Testis (tissue), 2 donors: ENCODE measurements at regions not wholly inside any gene's neighbourhood (a gene's known extent, or its start where the extent isn't known, plus 50 kb on each side); places are given as distances from the start of the nearest gene placed in this dataset.

Experiments used
- CTCF ChIP-seq, 3 experiments: fragments of 450-650 bp in 2 of 3; fragments of 200-600 bp in 1 of 3; sonication (generic) in 1 of 3; IDR thresholded peaks; one replicate each; pipeline ENCODE4 v1.5.1; 2016 to 2019; ENCODE audit warnings: antibody characterized with exemption in 3 of 3, mild to moderate bottlenecking in 2 of 3, moderate library complexity in 1 of 3
- POLR2A ChIP-seq: fragments of 450-650 bp; IDR thresholded peaks from one replicate; pipeline ENCODE4 v1.6.1; 2017; ENCODE audit warnings: antibody characterized with exemption, mild to moderate bottlenecking, moderate library complexity

GRCh38 chr18:79608069-79608468, 71.5 kb upstream of the CTDP1 start:
- TF ChIP-seq CTCF (IDR thresholded peaks at IDR 0.05) (no peak), POLR2A (no peak)
